ENCODE measurements at regions not wholly inside any gene's neighbourhood (a gene's known extent, or its start where the extent isn't known, plus 50 kb on each side); places are given as distances from the start of the nearest gene placed in this dataset.

GRCh38 chrX:68978655-68979054 is 149.8 kb downstream of the EFNB1 start:
- TF ChIP-seq CTCF (IDR thresholded peaks at IDR 0.05) (no peak), POLR2AphosphoS5 (IDR thresholded peaks at IDR 0.05; ENCODE audit: insufficient read depth in 1 of 2, low read depth in 1 of 2) (no peak)
